Keratinocyte (primary cell): ENCODE measurements at regions not wholly inside any gene's neighbourhood (a gene's known extent, or its start where the extent isn't known, plus 50 kb on each side); places are given as distances from the start of the nearest gene placed in this dataset.

Source experiments
- DNase-seq: peaks from one replicate; pipeline ENCODE4 v3.0.0-alpha.2; 2011; ENCODE audit warnings: low read depth, missing footprints, low spot score
- FAIRE-seq: peaks from 2 replicates; lab custom pipeline; 2011; peaks lifted over from hg19 to GRCh38; lab: Jason Lieb, UNC
- H2AFZ ChIP-seq: 2 replicates; pipeline ENCODE4 v1.6.0; 2012; ENCODE audit warnings: low read length, control low read depth, inconsistent platforms; ENCODE audit not compliant: control insufficient read depth
- H3K27ac ChIP-seq: 2 replicates; pipeline ENCODE4 v1.5.1; 2011; ENCODE audit warnings: low read length; ENCODE audit not compliant: control insufficient read depth, insufficient read depth
- H3K27me3 ChIP-seq: 3 replicates; pipeline ENCODE4 v1.6.0; 2011; ENCODE audit warnings: low read length; ENCODE audit not compliant: control insufficient read depth, insufficient read depth; ENCODE audit errors: extremely low read depth
- H3K36me3 ChIP-seq, 2 experiments: 2 replicates in 1 of 2; 3 replicates in 1 of 2; pipeline ENCODE4 v1.5.1; 2011; ENCODE audit warnings: low read length in 2 of 2, mild to moderate bottlenecking in 1 of 2; ENCODE audit not compliant: control insufficient read depth in 2 of 2, insufficient read depth in 2 of 2; ENCODE audit errors: extremely low read depth in 1 of 2
- H3K4me1 ChIP-seq: 3 replicates; pipeline ENCODE4 v1.5.1; 2011; ENCODE audit warnings: low read length; ENCODE audit not compliant: control insufficient read depth, insufficient read depth; ENCODE audit errors: extremely low read depth
- H3K4me2 ChIP-seq: 3 replicates; pipeline ENCODE4 v1.6.0; 2011; ENCODE audit warnings: low read depth, low read length; ENCODE audit not compliant: control insufficient read depth, insufficient read depth; ENCODE audit errors: extremely low read depth
- H3K4me3 ChIP-seq, 3 experiments: fragments of 200-600 bp in 1 of 3; sonication (generic) in 1 of 3; 2 replicates in 2 of 3; 3 replicates in 1 of 3; pipeline ENCODE4 v1.5.1; 2011 to 2016; ENCODE audit warnings: low read length in 3 of 3, mild to moderate bottlenecking in 3 of 3, control low read depth in 2 of 3, inconsistent platforms in 1 of 3, low read depth in 1 of 3, mixed read lengths in 1 of 3, mixed run types in 1 of 3, moderate library complexity in 1 of 3; ENCODE audit not compliant: control insufficient read depth in 2 of 3, insufficient read depth in 2 of 3; ENCODE audit errors: extremely low read depth in 1 of 3
- H3K79me2 ChIP-seq: 2 replicates; pipeline ENCODE4 v1.6.0; 2012; ENCODE audit warnings: low read length; ENCODE audit not compliant: control insufficient read depth, insufficient read depth
- H3K9ac ChIP-seq: 3 replicates; pipeline ENCODE4 v1.6.0; 2011; ENCODE audit warnings: low read length; ENCODE audit not compliant: control insufficient read depth, insufficient read depth; ENCODE audit errors: extremely low read depth
- H3K9me1 ChIP-seq: 3 replicates; pipeline ENCODE4 v1.6.0; 2011; ENCODE audit warnings: low read length; ENCODE audit not compliant: control insufficient read depth, insufficient read depth; ENCODE audit errors: extremely low read depth
- H3K9me3 ChIP-seq: 2 replicates; pipeline ENCODE4 v1.5.1; 2012; ENCODE audit warnings: low read depth, low read length; ENCODE audit not compliant: control insufficient read depth
- H4K20me1 ChIP-seq: 3 replicates; pipeline ENCODE4 v1.6.0; 2011; ENCODE audit warnings: low read length; ENCODE audit not compliant: control insufficient read depth, insufficient read depth; ENCODE audit errors: extremely low read depth
- CTCF ChIP-seq, 3 experiments: IDR thresholded peaks in 1 of 3; conservative IDR thresholded peaks in 1 of 3; optimal IDR thresholded peaks in 1 of 3; 2 replicates in 2 of 3; 3 replicates in 1 of 3; pipeline versions ENCODE3 to v1.5.1; 2011; ENCODE audit warnings: low read length in 3 of 3, mild to moderate bottlenecking in 3 of 3, moderate library complexity in 2 of 3, control low read depth in 1 of 3, inconsistent platforms in 1 of 3; ENCODE audit not compliant: insufficient read depth in 2 of 3; ENCODE audit errors: extremely low read depth in 1 of 3
- EZH2 ChIP-seq: IDR thresholded peaks from one replicate; pipeline ENCODE4 v1.6.1; 2012; ENCODE audit warnings: inconsistent platforms, mild to moderate bottlenecking, low read length, moderate library complexity
- dilution Hi-C: fragments of 300-500 bp; cut with MboI; formaldehyde crosslinking; loops from one replicate; pipeline ENCODE4 v1.7.0; 2020; ENCODE audit warnings: low sequenced_read_pairs; ENCODE audit not compliant: extremely low pct_ligation_motif_present

GRCh38 chr13:85068231-85068630 is 731.0 kb downstream of the SLITRK6 start:
- Histone ChIP-seq H3K9ac (no peak overlapping the region), H3K9me1 (no peaks in the 10 kb centered on the region), H4K20me1 (no peaks in the 10 kb centered on the region), H3K36me3 (no peaks in the 10 kb centered on the region), H3K27me3 (no peaks in the 10 kb centered on the region), H3K4me3 (no peak overlapping the region), H3K4me1 (no peaks in the 10 kb centered on the region), H2AFZ (no peak overlapping the region), H3K79me2 (no peaks in the 10 kb centered on the region), H3K9me3 (no peaks in the 10 kb centered on the region), H3K4me2 (no peak overlapping the region), H3K27ac (no peak overlapping the region)
- TF ChIP-seq CTCF (optimal IDR thresholded peaks at IDR 0.05 in 1 of 3, IDR thresholded peaks at IDR 0.05 in 1 of 3, conservative IDR thresholded peaks at IDR 0.05 in 1 of 3; ENCODE audit: extremely low read depth in 1 of 3, insufficient read depth in 2 of 3, low read length in 3 of 3) (no peak), EZH2 (no peak)
- dilution Hi-C loops, result no loop called here
- FAIRE-seq (no peak), DNase-seq (no peak)

- no peaks in the 10 kb centered on the region for H3K79me2 ChIP-seq
- FAIRE-seq, result no peak
- TF ChIP-seq CTCF (optimal IDR thresholded peaks at IDR 0.05 in 1 of 3, IDR thresholded peaks at IDR 0.05 in 1 of 3, conservative IDR thresholded peaks at IDR 0.05 in 1 of 3; ENCODE audit: extremely low read depth in 1 of 3, insufficient read depth in 2 of 3, low read length in 3 of 3) (no peak), EZH2 (no peak)
These were observed 759.0 kb downstream of the SLITRK6 start for GRCh38 chr13:85040215-85040614.

More at GRCh38 chr13:85040215-85040614, 759.0 kb downstream of the SLITRK6 start:
- Histone ChIP-seq H3K27me3 (no peaks in the 10 kb centered on the region), H4K20me1 (no peaks in the 10 kb centered on the region), H3K9me1 (no peaks in the 10 kb centered on the region), H2AFZ (no peak overlapping the region), H3K27ac (no peak overlapping the region), H3K9me3 (no peaks in the 10 kb centered on the region), H3K4me3 (no peak overlapping the region), H3K36me3 (no peaks in the 10 kb centered on the region), H3K4me2 (no peak overlapping the region), H3K9ac (no peak overlapping the region), H3K4me1 (no peaks in the 10 kb centered on the region)
- no peak for DNase-seq
- dilution Hi-C loops, result no loop called here
